ENCODE measurements at regions not wholly inside any gene's neighbourhood (a gene's known extent, or its start where the extent isn't known, plus 50 kb on each side); places are given as distances from the start of the nearest gene placed in this dataset.
"Not testable (repeated sequence)": the region's sequence is repeated elsewhere in the genome, so short reads cannot be mapped to it uniquely, and the experiment has no call there.

DNA sequence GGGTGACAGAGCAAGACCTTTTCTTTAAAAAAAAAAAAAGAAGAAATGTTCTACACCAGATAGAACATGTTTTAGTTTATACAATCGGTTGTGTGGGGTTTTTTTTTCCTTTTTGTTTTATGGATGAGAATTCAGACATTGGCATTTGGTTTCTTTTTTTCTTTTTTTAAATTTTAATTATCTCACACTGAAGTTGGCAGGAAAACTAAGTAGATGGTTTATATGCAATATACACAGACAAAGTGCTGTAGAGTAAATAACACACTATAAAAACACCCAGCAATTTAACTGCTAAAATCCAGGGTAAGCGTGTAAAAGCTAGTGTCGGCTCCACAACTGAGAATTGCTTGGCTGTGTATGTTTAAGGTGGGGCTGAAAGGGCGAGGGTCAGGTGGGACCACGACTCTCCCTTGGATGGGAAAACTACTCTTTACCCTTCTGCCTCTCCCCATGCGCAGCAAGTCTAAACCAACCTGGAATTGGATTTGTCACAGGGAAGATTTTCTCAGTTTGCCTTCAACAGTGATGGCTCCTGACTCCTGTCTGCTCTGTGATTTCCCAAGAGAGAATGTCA is 147.1 kb upstream of the MARCKS start:
- DNase-seq (ENCODE audit: low spot score) = no peak

DNA sequence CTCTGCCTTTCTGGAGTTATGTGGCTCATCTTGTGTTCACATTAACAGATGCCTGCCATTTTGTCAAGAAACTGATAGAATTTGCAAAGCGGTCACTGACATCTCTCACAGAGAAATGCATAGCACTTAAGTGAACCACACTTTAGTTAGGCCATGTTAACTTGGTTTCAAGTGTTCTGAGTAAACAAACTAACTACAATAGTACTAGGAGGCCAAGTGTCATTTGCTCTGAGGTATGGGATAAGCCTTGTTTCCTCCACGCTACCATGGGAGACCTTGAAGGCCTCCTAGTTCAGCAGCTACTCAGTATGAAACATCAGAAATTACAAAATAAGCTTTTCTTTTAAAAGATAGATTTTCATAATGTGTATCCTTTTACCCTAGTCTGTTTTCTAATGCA is 143.5 kb upstream of the MARCKS start:
- no peak for DNase-seq (ENCODE audit: low spot score)

DNA sequence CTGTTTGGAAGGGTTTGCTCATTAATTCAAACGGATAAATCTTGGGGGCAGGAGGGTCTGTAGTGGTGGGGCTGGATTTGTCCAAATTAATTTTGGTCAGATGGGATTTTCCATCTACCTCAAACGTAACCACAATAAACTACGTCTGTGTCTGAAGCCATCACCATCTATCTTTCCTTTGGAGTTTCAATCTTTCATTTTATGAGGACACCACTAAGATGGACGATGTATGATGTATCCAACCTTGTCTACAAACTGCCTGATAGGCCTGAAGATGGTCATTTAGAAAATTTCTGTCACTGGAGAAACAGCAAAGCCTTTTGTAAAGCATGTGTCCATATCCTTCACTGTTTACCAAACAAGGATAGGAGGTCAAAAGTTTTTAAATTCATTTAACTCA is 138.6 kb upstream of the MARCKS start:
- DNase-seq (ENCODE audit: low spot score) = no peak

DNA sequence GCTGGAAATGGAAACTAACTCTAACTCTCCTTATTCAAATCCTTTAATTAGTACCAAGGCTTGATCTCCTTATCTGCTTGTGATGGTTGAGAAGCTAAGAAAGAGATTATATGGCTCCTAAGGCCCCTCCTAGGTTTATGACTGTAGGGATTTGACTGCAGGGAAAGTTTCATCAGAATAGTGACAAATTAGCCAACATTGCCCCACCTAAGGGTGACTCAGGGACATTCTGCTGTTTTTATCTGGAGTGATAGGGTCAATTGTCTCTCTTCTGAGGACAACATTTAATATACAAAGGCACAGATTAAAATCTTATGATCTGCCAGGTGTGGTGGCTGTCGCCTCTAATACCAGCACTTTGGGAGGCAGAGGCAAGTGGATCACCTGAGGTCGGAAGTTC is 138.1 kb upstream of the MARCKS start:
- no peak for DNase-seq (ENCODE audit: low spot score)

DNA sequence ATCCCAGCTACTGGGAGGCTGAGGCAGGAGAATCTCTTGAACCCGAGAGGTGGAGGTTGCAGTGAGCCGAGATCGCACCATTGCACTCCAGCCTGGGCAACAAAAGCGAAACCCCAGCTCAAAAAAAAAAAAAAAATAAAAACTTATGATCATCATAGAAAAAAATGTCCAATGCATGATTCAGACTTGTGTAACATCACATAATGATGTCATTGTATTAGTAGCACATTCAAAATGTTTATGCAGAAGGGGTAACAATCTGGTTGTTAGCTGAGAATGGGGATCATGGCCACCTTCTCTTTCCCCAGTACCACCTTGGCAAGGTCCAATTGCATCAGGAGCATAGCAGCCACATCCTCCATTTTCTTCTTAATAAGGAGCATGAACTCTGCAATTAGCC is 137.6 kb upstream of the MARCKS start:
- DNase-seq (ENCODE audit: low spot score) = no peak

DNA sequence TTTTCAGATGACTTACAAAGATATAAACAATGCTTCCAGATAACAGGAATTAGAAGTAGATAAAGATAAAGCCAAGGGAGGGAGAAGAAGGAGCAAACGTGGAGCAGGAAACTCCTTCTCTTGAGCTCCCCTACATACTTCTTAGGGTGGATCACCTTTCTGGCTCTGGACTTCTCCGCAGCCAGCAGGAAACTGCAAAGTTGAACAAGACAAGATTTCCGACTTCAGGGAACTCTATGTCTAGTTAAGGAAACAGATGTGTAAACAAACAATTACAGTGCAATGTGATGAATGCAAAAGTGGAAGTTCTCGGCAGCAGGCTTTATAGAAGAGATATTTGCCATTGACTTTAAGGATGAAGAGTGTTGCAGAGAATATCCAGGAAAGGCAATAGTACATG is 134.0 kb upstream of the MARCKS start:
- DNase-seq (ENCODE audit: low spot score) = no peak

DNA sequence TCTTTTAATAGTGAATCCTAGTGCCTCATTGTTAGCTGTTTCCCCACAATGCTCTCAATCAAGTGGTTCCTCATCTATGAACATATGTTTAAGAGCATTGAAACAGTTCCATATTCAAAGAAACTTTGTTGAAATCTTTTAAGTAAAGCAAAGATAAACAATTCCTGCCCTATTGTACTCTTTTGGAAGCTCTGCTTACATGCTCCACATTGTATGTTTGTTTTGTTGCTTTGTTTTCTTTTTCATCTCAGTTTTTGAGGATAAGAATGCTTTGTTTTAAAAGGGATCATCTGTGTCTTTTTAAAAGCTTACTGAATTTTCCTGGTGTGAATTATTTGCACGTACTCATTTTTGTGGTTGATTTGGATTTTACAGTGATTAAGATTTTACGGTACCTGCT is 132.2 kb upstream of the MARCKS start:
- not testable (repeated sequence) for DNase-seq (ENCODE audit: low spot score)

DNA sequence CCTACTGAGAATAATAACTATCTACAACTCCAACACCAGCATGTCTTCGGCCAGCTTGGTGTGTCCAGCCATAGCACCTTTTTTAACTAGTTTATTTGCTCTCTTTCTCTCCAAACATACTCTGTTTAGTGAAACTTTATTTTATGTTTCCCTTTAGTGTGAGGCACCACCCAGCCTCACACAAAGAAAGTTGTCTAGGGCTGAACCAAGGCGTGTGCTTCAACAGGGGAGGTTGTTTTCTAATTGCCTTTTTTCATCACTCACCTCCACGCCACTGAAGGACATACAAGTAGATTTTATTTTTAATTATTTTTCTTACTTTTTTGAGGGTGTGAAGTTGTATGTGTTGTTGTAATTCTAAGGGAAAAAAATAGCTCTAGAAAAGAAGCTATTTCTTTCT is 125.6 kb upstream of the MARCKS start:
- DNase-seq (ENCODE audit: low spot score) = no peak

DNA sequence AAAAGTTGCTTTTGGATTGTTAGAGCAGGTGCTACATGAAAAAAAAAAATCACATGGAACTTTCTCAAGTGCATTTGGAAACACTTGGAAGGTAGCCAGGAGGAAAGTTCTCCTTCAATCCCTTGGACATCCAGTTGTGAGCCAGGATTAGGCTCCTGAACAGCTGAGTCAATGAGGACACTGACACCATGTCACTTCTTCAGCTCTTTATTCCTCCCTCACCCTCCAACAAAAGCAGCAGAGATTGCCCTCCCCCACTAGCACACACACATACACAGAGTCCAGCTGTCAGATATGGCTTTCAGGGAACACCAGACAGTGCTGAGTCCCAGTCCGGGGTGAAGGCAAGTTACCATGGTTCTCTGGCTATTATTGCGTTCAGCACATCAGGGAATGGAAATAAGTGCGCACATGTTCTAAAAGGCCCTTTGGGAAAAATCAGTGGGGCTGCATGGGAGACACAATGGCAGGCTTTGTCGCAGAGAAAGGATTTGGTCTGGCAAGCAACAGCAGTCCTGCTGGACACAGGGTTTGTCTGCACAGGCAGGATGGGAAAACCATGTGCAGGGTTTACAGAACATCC is 124.7 kb upstream of the MARCKS start:
- DNase-seq (ENCODE audit: low spot score) = no peak

DNA sequence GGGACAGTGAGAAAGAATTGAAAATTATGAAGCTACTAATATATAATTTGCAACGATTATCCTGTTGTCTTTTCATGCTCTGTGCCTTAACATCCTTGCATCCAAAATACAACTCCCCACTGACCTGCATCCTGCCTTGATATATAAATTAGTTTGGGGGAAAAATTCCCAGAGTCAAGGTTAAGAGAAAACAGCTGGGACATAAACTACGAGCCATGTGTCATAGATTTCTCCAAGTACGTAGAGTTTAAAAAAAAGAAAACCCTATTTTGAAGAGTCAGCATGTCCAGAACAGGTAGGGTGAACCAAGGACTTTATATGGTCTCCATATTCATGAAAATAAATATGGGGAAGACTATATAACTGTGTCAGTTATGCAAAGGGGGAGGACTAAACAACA is 123.8 kb upstream of the MARCKS start:
- no peak for DNase-seq (ENCODE audit: low spot score)

DNA sequence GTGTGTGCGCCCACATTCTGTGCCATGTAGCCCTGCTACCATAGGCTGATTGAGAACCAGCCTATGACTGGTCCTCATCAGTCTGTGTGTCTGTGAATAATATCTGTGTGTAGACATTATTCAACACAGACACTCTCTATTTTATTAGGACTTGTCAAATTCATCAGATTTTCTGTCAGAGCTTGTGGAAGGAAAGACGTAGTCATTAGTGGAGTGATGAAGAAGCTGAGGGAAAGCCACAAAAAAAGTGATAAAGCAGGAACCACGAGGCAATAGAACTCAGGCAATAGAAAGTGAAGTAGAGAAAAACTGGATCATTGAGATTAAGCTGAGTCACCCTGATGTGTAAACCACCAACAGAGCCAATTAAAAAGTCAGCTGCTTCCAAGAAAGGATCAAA is 122.2 kb upstream of the MARCKS start:
- DNase-seq (ENCODE audit: low spot score) = no peak

DNA sequence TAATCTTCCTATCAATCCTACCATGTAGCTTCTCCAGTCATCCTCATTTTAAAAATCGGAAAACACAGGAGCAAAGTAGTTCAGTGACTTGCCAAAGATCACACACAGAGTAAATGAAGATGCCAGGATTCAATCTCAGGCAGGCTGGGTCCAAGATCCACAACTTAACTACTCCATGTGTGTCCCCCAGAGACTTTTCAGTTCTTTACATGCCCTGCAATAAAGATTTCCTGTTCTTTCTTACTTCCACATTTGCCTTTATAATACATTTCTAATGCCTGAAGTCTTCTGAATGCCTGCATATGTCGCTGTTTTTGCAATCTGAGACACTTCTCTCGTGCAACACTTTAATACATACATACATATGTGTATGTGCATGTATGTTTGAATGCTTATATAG is 121.7 kb upstream of the MARCKS start:
- DNase-seq (ENCODE audit: low spot score) = no peak

DNA sequence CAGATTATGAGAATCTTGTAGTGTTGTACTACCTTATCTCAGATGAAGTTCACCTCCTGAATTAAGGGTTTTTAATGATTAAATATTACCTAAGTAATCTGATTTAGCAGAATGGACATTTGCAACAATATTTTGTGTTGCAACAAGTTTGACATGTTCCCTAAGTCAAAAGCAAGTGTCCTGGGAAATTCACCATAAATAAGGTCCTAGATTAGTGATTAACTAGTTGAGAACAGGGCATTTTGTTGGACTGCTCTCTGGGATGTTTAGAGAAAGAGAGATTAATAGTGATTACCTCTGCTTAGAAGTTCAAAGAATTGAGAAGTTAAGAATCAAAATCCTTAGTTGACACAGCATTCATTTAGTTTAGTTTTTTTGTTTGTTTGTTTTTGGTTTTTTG is 120.2 kb upstream of the MARCKS start:
- DNase-seq (ENCODE audit: low spot score) = no peak

DNA sequence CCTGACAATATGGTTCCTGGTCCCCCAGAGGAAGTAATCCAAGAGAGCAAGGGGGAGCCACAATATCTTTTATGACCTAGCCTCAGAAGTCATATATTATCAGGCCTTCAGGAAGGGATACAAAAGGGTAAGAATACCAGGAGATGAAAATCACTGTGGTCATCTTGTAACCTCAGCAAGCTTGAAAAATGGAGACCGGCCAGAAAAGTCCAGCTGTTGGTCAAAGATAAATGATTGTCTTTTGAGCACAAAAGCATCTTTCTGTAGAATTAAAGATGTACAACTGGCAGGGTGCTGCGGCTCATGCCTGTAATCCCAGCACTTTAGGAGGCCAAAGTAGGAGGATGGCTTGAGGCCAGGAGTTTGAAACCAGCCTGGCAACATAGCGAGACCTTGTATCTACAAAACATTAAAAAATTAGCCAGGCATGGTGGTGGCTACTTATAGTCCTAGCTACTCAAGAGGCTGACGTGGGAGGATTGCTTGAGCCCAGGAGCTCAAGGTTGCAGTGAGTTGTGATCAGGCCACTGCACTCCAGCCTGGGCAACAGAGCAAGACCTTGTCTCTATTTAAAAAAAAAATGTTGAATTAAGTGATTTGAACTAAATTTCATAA is 118.0 kb upstream of the MARCKS start:
- no peak for DNase-seq (ENCODE audit: low spot score)

DNA sequence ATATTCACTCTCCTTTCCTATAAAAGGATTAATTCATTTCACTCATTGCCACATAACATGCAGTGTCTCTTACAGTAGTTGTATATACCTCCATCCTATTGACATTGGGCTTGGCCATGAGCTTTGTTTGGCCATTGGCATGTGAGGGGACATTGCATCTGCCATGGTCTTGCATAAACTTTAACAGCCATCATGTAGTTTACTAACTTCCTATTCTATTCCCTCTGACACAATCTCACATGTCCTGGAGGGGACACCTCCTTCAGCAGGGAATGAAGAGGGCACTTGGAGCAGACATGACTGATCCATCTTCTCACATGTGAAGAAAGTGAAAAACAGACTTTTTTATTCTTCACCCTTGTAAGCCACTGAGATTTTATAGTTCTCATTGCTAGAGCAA is 115.5 kb upstream of the MARCKS start:
- DNase-seq (ENCODE audit: low spot score) = no peak

DNA sequence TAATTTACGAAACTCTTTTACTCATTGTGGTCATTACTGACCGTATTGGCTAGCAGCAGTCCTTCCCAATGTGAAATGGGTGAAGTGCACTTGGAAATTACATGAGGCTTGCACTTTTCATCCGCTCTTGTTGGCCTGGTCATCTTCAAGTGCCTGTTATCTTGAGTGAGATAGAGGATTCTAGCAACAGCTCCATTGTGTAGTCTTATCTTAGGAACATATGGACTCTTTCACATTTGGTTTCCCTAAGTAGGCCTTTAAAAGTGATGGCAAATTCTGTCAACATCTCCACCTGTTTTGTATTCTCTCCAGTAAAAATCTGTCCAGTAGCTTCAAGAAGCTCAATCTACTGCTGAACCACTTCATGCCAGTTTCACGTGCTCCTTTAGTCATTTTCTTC is 114.8 kb upstream of the MARCKS start:
- no peak for DNase-seq (ENCODE audit: low spot score)

DNA sequence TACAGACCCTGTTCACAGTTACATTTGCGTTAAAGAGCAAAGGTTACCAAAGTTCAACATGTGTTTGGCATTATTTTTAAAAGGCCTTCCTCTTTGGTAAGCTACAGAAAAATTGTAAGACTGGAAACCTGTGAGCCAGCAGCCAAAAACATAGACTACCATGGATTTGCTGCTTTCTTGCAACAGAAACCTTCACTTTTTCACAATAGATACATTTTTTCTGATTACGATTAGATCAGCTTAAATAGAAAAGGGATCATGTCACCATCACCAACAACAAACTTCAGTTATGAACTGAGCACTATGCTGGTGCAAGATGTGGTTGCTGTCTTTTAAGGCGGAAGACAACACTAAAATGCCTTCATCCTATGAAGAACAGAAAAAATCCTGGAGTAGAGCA is 112.3 kb upstream of the MARCKS start:
- DNase-seq (ENCODE audit: low spot score) = no peak

DNA sequence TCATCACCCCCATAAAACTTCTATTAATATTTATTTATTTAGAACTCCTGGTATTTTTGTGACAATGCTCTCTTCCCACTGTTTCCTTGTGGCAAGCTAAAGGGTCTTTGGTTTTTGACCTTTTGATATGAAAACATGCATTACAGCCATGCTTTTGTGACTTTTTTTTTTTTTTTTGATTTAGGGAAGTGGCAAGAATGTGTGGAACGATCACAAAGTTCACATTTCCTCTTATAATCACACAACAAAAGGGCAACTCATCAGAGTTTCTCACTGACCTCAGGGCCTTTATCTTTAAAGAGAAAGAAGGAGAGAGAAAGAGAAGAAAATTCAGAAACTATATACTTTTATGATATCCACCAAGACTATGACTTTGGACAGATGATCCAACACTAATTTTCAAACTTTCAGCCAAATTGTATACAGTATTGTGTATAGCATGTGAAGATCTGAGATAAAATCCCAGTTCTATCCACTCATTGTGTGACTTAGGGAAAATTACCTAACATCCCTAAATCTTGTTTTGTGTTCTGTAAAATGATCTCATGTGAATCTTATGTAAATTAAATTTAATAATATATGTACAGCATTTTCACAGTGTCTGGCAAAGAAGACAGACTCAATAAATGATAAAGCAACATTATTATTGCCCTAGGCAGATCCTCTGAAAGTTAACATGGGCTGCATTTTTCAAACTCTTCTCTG is 106.8 kb upstream of the MARCKS start:
- DNase-seq (ENCODE audit: low spot score) = no peak

DNA sequence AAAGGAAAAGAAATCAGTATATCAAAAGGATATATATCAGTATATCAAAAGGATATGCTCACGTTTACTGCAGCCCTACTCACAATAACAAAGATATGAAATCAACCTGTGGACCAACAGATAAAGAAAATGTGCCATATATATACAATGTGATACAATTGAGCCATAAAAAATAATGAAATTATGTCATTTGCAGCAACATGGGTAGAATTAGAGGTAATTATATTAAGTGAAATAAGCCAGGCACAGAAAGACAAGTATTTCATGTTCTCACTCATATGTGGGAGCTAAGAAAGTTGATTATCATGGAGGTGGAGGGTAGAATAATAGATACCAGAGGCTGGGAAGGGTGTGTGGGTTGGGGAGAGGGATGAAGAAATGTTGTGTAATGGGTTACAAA is 102.9 kb upstream of the MARCKS start:
- no peak for DNase-seq (ENCODE audit: low spot score)

DNA sequence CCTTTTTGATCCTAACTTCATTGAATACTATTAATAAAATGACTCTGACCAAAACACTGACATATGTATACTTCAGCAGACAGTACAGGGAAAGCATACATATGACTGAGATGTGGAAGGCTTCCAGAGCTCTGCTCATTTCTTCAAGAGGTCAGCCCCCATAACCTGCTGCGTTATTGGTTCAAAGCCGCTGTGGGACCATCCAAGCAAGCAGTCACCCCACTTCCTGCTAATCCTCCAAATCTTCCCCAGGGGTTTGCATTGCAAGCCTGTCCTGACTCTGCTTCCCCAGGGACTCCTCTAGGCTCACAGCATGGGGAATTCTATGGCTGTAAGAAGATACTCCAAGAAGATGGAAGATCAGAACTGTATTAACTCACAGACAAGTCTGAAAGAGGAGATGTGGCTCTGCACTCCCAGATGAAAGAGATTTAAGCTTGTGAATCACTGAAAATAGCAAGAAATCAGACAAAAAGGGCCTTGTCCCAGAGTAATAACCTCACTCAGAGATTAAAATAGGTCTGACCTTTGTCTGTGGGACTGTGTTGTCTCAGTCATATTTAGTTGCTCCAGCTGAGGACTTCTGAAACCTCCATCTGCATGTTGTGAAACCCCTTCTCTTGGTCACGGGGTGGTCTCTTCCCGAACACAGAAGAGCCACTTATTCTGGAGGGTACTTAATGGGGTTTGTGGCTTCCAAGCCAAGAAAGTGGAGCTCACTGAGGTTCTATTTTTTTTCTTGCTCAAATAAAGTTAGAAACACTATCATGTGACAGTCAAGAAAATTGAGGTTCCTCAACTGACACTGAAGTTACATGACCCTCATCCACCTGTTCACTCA is 101.5 kb upstream of the MARCKS start:
- DNase-seq (ENCODE audit: low spot score) = no peak

DNA sequence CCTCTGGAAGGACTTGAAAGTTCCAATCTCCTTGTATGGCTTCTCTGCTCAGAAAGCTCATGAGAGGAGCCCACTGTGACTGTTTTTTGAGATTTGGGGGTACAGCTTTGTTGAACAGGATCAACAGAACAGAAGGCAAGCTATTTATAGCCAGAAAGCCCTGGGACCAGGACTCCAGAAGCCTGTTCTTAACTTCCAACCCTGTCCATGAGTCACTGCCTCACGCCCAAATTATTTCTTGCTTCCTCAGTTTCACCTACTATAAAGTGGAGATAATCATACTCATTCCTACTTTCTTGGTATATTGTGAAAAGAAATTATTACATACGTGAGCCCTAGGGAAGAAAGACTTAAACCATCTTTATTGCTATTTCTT is 100.9 kb upstream of the MARCKS start:
- DNase-seq (ENCODE audit: low spot score) = no peak

DNA sequence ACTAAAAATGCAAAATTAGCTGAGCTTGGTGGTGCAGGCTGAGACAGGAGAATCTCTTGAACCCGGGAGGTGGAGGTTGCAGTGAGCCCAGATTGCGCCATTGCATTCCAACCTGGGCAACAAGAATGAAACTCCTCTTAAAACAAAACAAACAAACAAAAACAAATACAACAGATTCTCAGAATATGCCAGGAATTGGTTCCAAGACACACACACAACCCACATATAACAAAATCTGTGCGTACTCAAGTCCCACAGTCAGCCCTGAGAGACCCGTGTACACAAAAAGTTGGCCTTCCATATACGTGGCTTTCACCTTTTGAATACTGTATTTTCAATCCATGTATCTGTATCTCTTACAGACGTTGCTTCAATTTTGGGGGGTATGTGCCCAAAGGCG is 98.9 kb upstream of the MARCKS start:
- DNase-seq (ENCODE audit: low spot score) = no peak
